SK-N-SH treated with all-trans-retinoic acid at 6 μM for 48 hours (cell line): ENCODE measurements at regions not wholly inside any gene's neighbourhood (a gene's known extent, or its start where the extent isn't known, plus 50 kb on each side); places are given as distances from the start of the nearest gene placed in this dataset.

Experiments
- ATAC-seq: fragments of 200-7000 bp; cut with Tn5 transposase; 3 replicates; pipeline ENCODE4 v1.9.1; 2020; ENCODE audit warnings: mild to moderate bottlenecking, moderate library complexity
- ARNTL ChIP-seq: fragments of 450-650 bp; formaldehyde crosslinking; IDR thresholded peaks from 2 replicates; pipeline ENCODE4 v1.5.0; 2020; ENCODE audit warnings: low read depth, mild to moderate bottlenecking, moderate library complexity, borderline replicate concordance
- BACH2 ChIP-seq: fragments of 250-450 bp; sonication (Bioruptor Pico); IDR thresholded peaks from 2 replicates; pipeline ENCODE4 v1.9.0; 2021; ENCODE audit warnings: mild to moderate bottlenecking, borderline replicate concordance
- CSDC2 ChIP-seq: fragments of 250-450 bp; sonication (Bioruptor Pico); IDR thresholded peaks from 2 replicates; pipeline ENCODE4 v1.5.0; 2020; ENCODE audit warnings: mild to moderate bottlenecking, moderate library complexity
- CSRNP3 ChIP-seq: fragments of 250-450 bp; sonication (Bioruptor Pico); IDR thresholded peaks from 2 replicates; pipeline ENCODE4 v1.5.1; 2021; ENCODE audit warnings: mild to moderate bottlenecking, moderate library complexity
- ESRRG ChIP-seq: fragments of 250-450 bp; sonication (Bioruptor Pico); IDR thresholded peaks from 2 replicates; pipeline ENCODE4 v1.6.1; 2021; ENCODE audit warnings: mild to moderate bottlenecking
- GLIS3 ChIP-seq: fragments of 250-450 bp; sonication (Bioruptor Pico); IDR thresholded peaks from 2 replicates; pipeline ENCODE4 v1.5.0; 2020; ENCODE audit warnings: mild to moderate bottlenecking, moderate library complexity
- ISL1 ChIP-seq: fragments of 250-450 bp; sonication (Bioruptor Pico); IDR thresholded peaks from 2 replicates; pipeline ENCODE4 v2.1.2; 2022; ENCODE audit warnings: mild to moderate bottlenecking, moderate library complexity
- OSR1 ChIP-seq: fragments of 250-450 bp; sonication (Bioruptor Pico); IDR thresholded peaks from 2 replicates; pipeline ENCODE4 v1.8.0; 2022; ENCODE audit warnings: moderate library complexity, mild to moderate bottlenecking, inconsistent platforms
- POU6F1 ChIP-seq: fragments of 250-450 bp; sonication (Bioruptor Pico); IDR thresholded peaks from 2 replicates; pipeline ENCODE4 v1.8.0; 2021; ENCODE audit warnings: low read depth, mild to moderate bottlenecking, moderate library complexity, borderline replicate concordance
- PPARA ChIP-seq: fragments of 250-450 bp; sonication (Bioruptor Pico); IDR thresholded peaks from 2 replicates; pipeline ENCODE4 v1.5.0; 2020; ENCODE audit warnings: mild to moderate bottlenecking, borderline replicate concordance
- RARB ChIP-seq: fragments of 250-450 bp; sonication (Bioruptor Pico); IDR thresholded peaks from 2 replicates; pipeline ENCODE4 v1.8.0; 2021; ENCODE audit warnings: mild to moderate bottlenecking, moderate library complexity
- SNAI2 ChIP-seq: fragments of 250-450 bp; sonication (Bioruptor Pico); IDR thresholded peaks from 2 replicates; pipeline ENCODE4 v1.5.0; 2020; ENCODE audit warnings: mild to moderate bottlenecking, moderate library complexity
- TCF4 ChIP-seq: fragments of 250-450 bp; sonication (Bioruptor Pico); IDR thresholded peaks from 2 replicates; pipeline ENCODE4 v1.8.0; 2021; ENCODE audit warnings: mild to moderate bottlenecking, moderate library complexity, borderline replicate concordance
- TOX ChIP-seq: fragments of 250-450 bp; sonication (Bioruptor Pico); IDR thresholded peaks from 2 replicates; pipeline ENCODE4 v1.8.0; 2021; ENCODE audit warnings: mild to moderate bottlenecking, moderate library complexity, borderline replicate concordance
- TSHZ2 ChIP-seq: fragments of 250-450 bp; sonication (Bioruptor Pico); IDR thresholded peaks from 2 replicates; pipeline ENCODE4 v1.5.0; 2020; ENCODE audit warnings: mild to moderate bottlenecking, moderate library complexity
- ZC3H10 ChIP-seq: fragments of 250-450 bp; sonication (Bioruptor Pico); IDR thresholded peaks from 2 replicates; pipeline ENCODE4 v1.5.1; 2021; ENCODE audit warnings: mild to moderate bottlenecking, moderate library complexity
- ZFP3 ChIP-seq: fragments of 250-450 bp; sonication (Bioruptor Pico); IDR thresholded peaks from 2 replicates; pipeline ENCODE4 v1.5.0; 2020; ENCODE audit warnings: mild to moderate bottlenecking, moderate library complexity
- ZFP30 ChIP-seq: fragments of 450-650 bp; formaldehyde crosslinking; IDR thresholded peaks from 2 replicates; pipeline ENCODE4 v1.5.0; 2022; ENCODE audit warnings: mild to moderate bottlenecking, moderate library complexity
- ZNF565 ChIP-seq: fragments of 450-650 bp; formaldehyde crosslinking; conservative IDR thresholded peaks from 2 replicates; pipeline ENCODE4 v1.5.0; 2020; ENCODE audit warnings: low read depth, mild to moderate bottlenecking, moderate library complexity
- ZNF70 ChIP-seq: fragments of 450-650 bp; formaldehyde crosslinking; IDR thresholded peaks from 2 replicates; pipeline ENCODE4 v1.5.0; 2020; ENCODE audit warnings: mild to moderate bottlenecking, moderate library complexity
- ZNF8 ChIP-seq: fragments of 450-650 bp; formaldehyde crosslinking; IDR thresholded peaks from 2 replicates; pipeline ENCODE4 v1.5.0; 2020; ENCODE audit warnings: mild to moderate bottlenecking, moderate library complexity
- TF ChIP-seq, protein P1 (sequence below): fragments of 250-450 bp; sonication (Bioruptor Pico); IDR thresholded peaks from 2 replicates; pipeline ENCODE4 v1.8.0; 2020; ENCODE audit warnings: mild to moderate bottlenecking, moderate library complexity, borderline replicate concordance

DNA sequence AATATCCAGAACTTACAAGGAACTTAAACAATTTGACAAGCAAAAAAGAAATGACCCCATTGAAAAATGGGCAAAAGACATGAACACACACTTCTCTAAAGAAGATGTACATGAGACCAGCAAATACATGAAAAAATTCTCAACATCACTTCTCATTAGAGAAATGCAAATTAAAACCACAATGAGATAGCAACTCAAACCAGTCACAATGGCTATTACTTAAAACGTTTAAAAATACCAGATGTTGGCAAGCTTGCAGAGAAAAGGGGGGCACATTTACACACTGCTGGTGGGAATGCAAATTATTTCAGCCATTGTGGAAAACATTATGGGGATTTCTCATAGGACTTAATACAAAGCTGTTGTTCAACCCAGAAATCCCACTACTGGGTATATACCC, 1634.0 kb downstream of the NCAM2 start:
- TF ChIP-seq GLIS3 (no peak), TSHZ2 (CRISPR knock-in tag) (no peak), OSR1 (CRISPR knock-in tag) (no peak), BACH2 (CRISPR knock-in tag) (no peak), TCF4 (CRISPR knock-in tag) (no peak), ISL1 (CRISPR knock-in tag) (no peak), PPARA (no peak), ARNTL (CRISPR knock-in tag) (no peak), CSDC2 (CRISPR knock-in tag) (no peak), ZNF565 (no peak)
- TF ChIP-seq, protein P1, sequence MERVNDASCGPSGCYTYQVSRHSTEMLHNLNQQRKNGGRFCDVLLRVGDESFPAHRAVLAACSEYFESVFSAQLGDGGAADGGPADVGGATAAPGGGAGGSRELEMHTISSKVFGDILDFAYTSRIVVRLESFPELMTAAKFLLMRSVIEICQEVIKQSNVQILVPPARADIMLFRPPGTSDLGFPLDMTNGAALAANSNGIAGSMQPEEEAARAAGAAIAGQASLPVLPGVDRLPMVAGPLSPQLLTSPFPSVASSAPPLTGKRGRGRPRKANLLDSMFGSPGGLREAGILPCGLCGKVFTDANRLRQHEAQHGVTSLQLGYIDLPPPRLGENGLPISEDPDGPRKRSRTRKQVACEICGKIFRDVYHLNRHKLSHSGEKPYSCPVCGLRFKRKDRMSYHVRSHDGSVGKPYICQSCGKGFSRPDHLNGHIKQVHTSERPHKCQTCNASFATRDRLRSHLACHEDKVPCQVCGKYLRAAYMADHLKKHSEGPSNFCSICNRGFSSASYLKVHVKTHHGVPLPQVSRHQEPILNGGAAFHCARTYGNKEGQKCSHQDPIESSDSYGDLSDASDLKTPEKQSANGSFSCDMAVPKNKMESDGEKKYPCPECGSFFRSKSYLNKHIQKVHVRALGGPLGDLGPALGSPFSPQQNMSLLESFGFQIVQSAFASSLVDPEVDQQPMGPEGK, result no peak
- ATAC-seq, result no peak

GRCh38 chr21:22649246-22649645, 1651.0 kb downstream of the NCAM2 start:
- TF ChIP-seq CSRNP3 (no peak), SNAI2 (no peak), GLIS3 (no peak), ZFP30 (CRISPR knock-in tag) (no peak), ISL1 (CRISPR knock-in tag) (no peak), ARNTL (CRISPR knock-in tag) (no peak), ZFP3 (CRISPR knock-in tag) (no peak), TOX (no peak), ZC3H10 (CRISPR knock-in tag) (no peak), TCF4 (CRISPR knock-in tag) (no peak), ZNF8 (CRISPR knock-in tag) (no peak), POU6F1 (CRISPR knock-in tag) (no peak), BACH2 (CRISPR knock-in tag) (no peak), ZNF70 (no peak), RARB (CRISPR knock-in tag) (no peak), CSDC2 (CRISPR knock-in tag) (no peak), PPARA (no peak), OSR1 (CRISPR knock-in tag) (no peak), ESRRG (no peak)
- TF ChIP-seq, protein P1, result no peak
- ATAC-seq, result no peak

- ATAC-seq, result no peak
- TF ChIP-seq SNAI2, result no peak
- TF ChIP-seq ZNF70, result no peak
- no peak for TF ChIP-seq ESRRG
- TF ChIP-seq, protein P1, result no peak
- no peak for TF ChIP-seq CSDC2 (CRISPR knock-in tag)
- TF ChIP-seq ZFP30 (CRISPR knock-in tag), result no peak
- TF ChIP-seq ZC3H10 (CRISPR knock-in tag), result no peak
- TF ChIP-seq TSHZ2 (CRISPR knock-in tag), result no peak
- TF ChIP-seq PPARA, result no peak
- TF ChIP-seq CSRNP3, result no peak
Observed at GRCh38 chr21:22650226-22650625, 1652.0 kb downstream of the NCAM2 start.
